CD14-positive monocyte (primary cell): ENCODE measurements at regions not wholly inside any gene's neighbourhood (a gene's known extent, or its start where the extent isn't known, plus 50 kb on each side); places are given as distances from the start of the nearest gene placed in this dataset.
"Not testable (repeated sequence)": the region's sequence is repeated elsewhere in the genome, so short reads cannot be mapped to it uniquely, and the experiment has no call there.

Experiments used
- DNase-seq, 3 donors: peaks; one replicate each; pipeline ENCODE4 v3.0.0-alpha.2; 2011 to 2022
- H2AFZ ChIP-seq: 2 replicates; pipeline ENCODE4 v1.6.0; 2012; ENCODE audit warnings: mild to moderate bottlenecking, low read depth, low read length, inconsistent platforms; ENCODE audit not compliant: insufficient read depth, poor library complexity, severe bottlenecking
- H3K27ac ChIP-seq, 2 donors: 1 replicate in 1 of 2; 2 replicates in 1 of 2; pipeline ENCODE4 v1.5.1; 2012 to 2013; ENCODE audit warnings: low read length in 2 of 2, control low read depth in 1 of 2, inconsistent platforms in 1 of 2, low read depth in 1 of 2, mild to moderate bottlenecking in 1 of 2
- H3K27me3 ChIP-seq, 2 donors: one replicate each; pipeline versions ENCODE4 v1.6.0 to v1.6.1; 2011 to 2013; ENCODE audit warnings: low read length in 2 of 2; ENCODE audit not compliant: control insufficient read depth in 2 of 2, insufficient read depth in 2 of 2
- H3K36me3 ChIP-seq, 2 donors: replicated peaks in 1 of 2; 1 replicate in 1 of 2; 2 replicates in 1 of 2; pipeline versions ENCODE4 v1.5.1 to v1.6.1; 2012 to 2013; ENCODE audit warnings: low read length in 2 of 2, control low read depth in 1 of 2, inconsistent platforms in 1 of 2, mild to moderate bottlenecking in 1 of 2; ENCODE audit not compliant: insufficient read depth in 2 of 2, control insufficient read depth in 1 of 2
- H3K4me1 ChIP-seq, 2 donors: 1 replicate in 1 of 2; 2 replicates in 1 of 2; pipeline versions ENCODE4 v1.5.1 to v1.6.1; 2012 to 2013; ENCODE audit warnings: low read length in 2 of 2, control low read depth in 1 of 2, inconsistent platforms in 1 of 2, mild to moderate bottlenecking in 1 of 2, moderate library complexity in 1 of 2; ENCODE audit not compliant: insufficient read depth in 2 of 2, control insufficient read depth in 1 of 2
- H3K4me2 ChIP-seq: replicated peaks from 2 replicates; pipeline ENCODE3; 2012; ENCODE audit warnings: low read length, moderate library complexity, mild to moderate bottlenecking; ENCODE audit not compliant: poor library complexity, severe bottlenecking; ENCODE audit errors: extremely low read depth
- H3K4me3 ChIP-seq, 3 experiments: fragments of 200-600 bp in 1 of 3; sonication (generic) in 1 of 3; replicated peaks in 1 of 3; 1 replicate in 2 of 3; 2 replicates in 1 of 3; pipeline ENCODE4 v1.5.1; 2011 to 2013; ENCODE audit warnings: low read length in 3 of 3, mild to moderate bottlenecking in 3 of 3, control low read depth in 2 of 3, low read depth in 2 of 3, inconsistent platforms in 1 of 3, moderate library complexity in 1 of 3
- H3K79me2 ChIP-seq: 2 replicates; pipeline ENCODE4 v1.6.0; 2012; ENCODE audit warnings: mild to moderate bottlenecking, control low read depth, inconsistent platforms, low read length, moderate library complexity; ENCODE audit not compliant: insufficient read depth
- H3K9ac ChIP-seq: 2 replicates; pipeline ENCODE4 v1.6.0; 2017; ENCODE audit warnings: low read length, mild to moderate bottlenecking; ENCODE audit not compliant: insufficient read depth, poor library complexity, severe bottlenecking
- H3K9me3 ChIP-seq, 2 donors: replicated peaks in 1 of 2; 1 replicate in 1 of 2; 2 replicates in 1 of 2; pipeline versions ENCODE4 v1.5.1 to v1.6.1; 2012 to 2013; ENCODE audit warnings: low read length in 2 of 2, control low read depth in 1 of 2; ENCODE audit not compliant: control insufficient read depth in 1 of 2, insufficient read depth in 1 of 2
- H4K20me1 ChIP-seq: 2 replicates; pipeline ENCODE4 v1.6.0; 2012; ENCODE audit warnings: mild to moderate bottlenecking, low read length, control low read depth, moderate library complexity; ENCODE audit not compliant: insufficient read depth
- H3K27ac Mint-ChIP-seq, 7 donors: one replicate each; pipeline ENCODE4 v1.8.0; 2020; ENCODE audit warnings: mild to moderate bottlenecking in 7 of 7, mixed read lengths in 7 of 7, moderate library complexity in 6 of 7, inconsistent platforms in 2 of 7
- H3K27me3 Mint-ChIP-seq, 3 donors: one replicate each; pipeline ENCODE4 v1.8.0; 2021 to 2022; ENCODE audit warnings: low read depth in 3 of 3, mild to moderate bottlenecking in 3 of 3, mixed read lengths in 3 of 3, moderate library complexity in 3 of 3, inconsistent platforms in 1 of 3
- H3K36me3 Mint-ChIP-seq, 2 donors: one replicate each; pipeline ENCODE4 v1.8.0; 2020; ENCODE audit warnings: mixed read lengths in 2 of 2, inconsistent platforms in 1 of 2, mild to moderate bottlenecking in 1 of 2
- H3K4me1 Mint-ChIP-seq: one replicate; pipeline ENCODE4 v1.8.0; 2020; ENCODE audit warnings: mild to moderate bottlenecking, mixed read lengths
- H3K4me3 Mint-ChIP-seq, 2 donors: one replicate each; pipeline ENCODE4 v1.8.0; 2020; ENCODE audit warnings: mild to moderate bottlenecking in 2 of 2, mixed read lengths in 2 of 2, moderate library complexity in 1 of 2
- H3K9me3 Mint-ChIP-seq, 7 donors: one replicate each; pipeline ENCODE4 v1.8.0; 2020 to 2022; ENCODE audit warnings: mixed read lengths in 7 of 7, mild to moderate bottlenecking in 6 of 7, moderate library complexity in 6 of 7, inconsistent platforms in 2 of 7
- CTCF ChIP-seq: fragments of 200-600 bp; IDR thresholded peaks from one replicate; pipeline ENCODE4 v1.8.0; 2022; ENCODE audit warnings: antibody characterized with exemption, mild to moderate bottlenecking
- WGBS: methylation state at CpG from one replicate; pipeline ENCODE4 v1.1.5; 2013; ENCODE audit warnings: missing lambda C conversion rate; ENCODE audit not compliant: insufficient coverage; 5-methylcytosine and 5-hydroxymethylcytosine counted together
- intact Hi-C, 2 donors: fragments of 100-400 bp; cut with micrococcal nuclease; formaldehyde crosslinking; loops; one replicate each; pipeline versions ENCODE4 v1.15.0 to v1.15.1; 2023

- H3K27me3 ChIP-seq, H2AFZ ChIP-seq, H3K4me2 ChIP-seq, H3K36me3 Mint-ChIP-seq, H3K4me1 Mint-ChIP-seq, H3K4me1 ChIP-seq, DNase-seq, H4K20me1 ChIP-seq, H3K9ac ChIP-seq, H3K79me2 ChIP-seq, H3K27ac Mint-ChIP-seq, H3K4me3 ChIP-seq, intact Hi-C loops, H3K4me3 Mint-ChIP-seq, H3K27me3 Mint-ChIP-seq, H3K36me3 ChIP-seq, H3K27ac ChIP-seq: not testable (repeated sequence)
- 86% methylated on average over 14 of the region's 22 CpGs for WGBS
- H3K9me3 Mint-ChIP-seq, result peaks cover 14 to 65% (median 31%) of the 10 kb centered on the region in 7 donors
- peaks cover 21 to 76% of the 10 kb centered on the region in 2 donors for H3K9me3 ChIP-seq
Observed at GRCh38 chr18:15004270-15004973, 256.4 kb downstream of the ANKRD30B start.

GRCh38 chr18:15005313-15006130 lies 257.6 kb downstream of the ANKRD30B start:
- H3K4me1 ChIP-seq, result no peaks in the 10 kb centered on the region
- H3K9me3 ChIP-seq, result peaks cover 21 to 67% of the 10 kb centered on the region in 2 donors
- H3K36me3 Mint-ChIP-seq, result no peaks in the 10 kb centered on the region
- no peak overlapping the region for H3K9ac ChIP-seq
- intact Hi-C loops, result no loop called here
- H3K27ac Mint-ChIP-seq, result no peak overlapping the region
- no peak overlapping the region for H2AFZ ChIP-seq
- 90% methylated on average over 17 of the region's 28 CpGs for WGBS
- H3K27me3 ChIP-seq, result no peaks in the 10 kb centered on the region
- no peaks in the 10 kb centered on the region for H3K36me3 ChIP-seq
- no peak overlapping the region for H3K27ac ChIP-seq
- H3K27me3 Mint-ChIP-seq, result no peaks in the 10 kb centered on the region
- H3K79me2 ChIP-seq, result no peaks in the 10 kb centered on the region
- H3K4me2 ChIP-seq, result no peak overlapping the region
- no peaks in the 10 kb centered on the region for H3K4me1 Mint-ChIP-seq
- H3K4me3 Mint-ChIP-seq, result no peak overlapping the region
- H3K4me3 ChIP-seq, result no peak overlapping the region
- H3K9me3 Mint-ChIP-seq, result peaks cover 14 to 59% (median 29%) of the 10 kb centered on the region in 7 donors
- no peak for DNase-seq
- H4K20me1 ChIP-seq, result no peaks in the 10 kb centered on the region
- TF ChIP-seq CTCF, result no peak

GRCh38 chr18:15006616-15007015 lies 258.6 kb downstream of the ANKRD30B start:
- H3K79me2 ChIP-seq, H3K27ac ChIP-seq, H3K4me3 ChIP-seq, H3K36me3 ChIP-seq, H3K4me1 ChIP-seq, DNase-seq, intact Hi-C loops, H3K9ac ChIP-seq, H3K27me3 ChIP-seq, H3K4me2 ChIP-seq, H3K27ac Mint-ChIP-seq, H3K4me3 Mint-ChIP-seq, H2AFZ ChIP-seq, H4K20me1 ChIP-seq, H3K36me3 Mint-ChIP-seq, H3K4me1 Mint-ChIP-seq, H3K27me3 Mint-ChIP-seq: not testable (repeated sequence)
- peaks cover 21 to 56% of the 10 kb centered on the region in 2 donors for H3K9me3 ChIP-seq
- peaks cover 15 to 54% (median 21%) of the 10 kb centered on the region in 7 donors for H3K9me3 Mint-ChIP-seq
- no CpG with 5 or more reads among the region's 3 CpGs for WGBS

GRCh38 chr18:15026041-15026440 lies 278.1 kb downstream of the ANKRD30B start:
- DNase-seq, intact Hi-C loops, H3K27me3 Mint-ChIP-seq: not testable (repeated sequence)

More at GRCh38 chr18:15026041-15026440, 278.1 kb downstream of the ANKRD30B start:
- H2AFZ ChIP-seq, H3K9me3 Mint-ChIP-seq, H3K4me2 ChIP-seq, H3K4me3 Mint-ChIP-seq, H3K36me3 Mint-ChIP-seq, H3K9me3 ChIP-seq, H3K9ac ChIP-seq, H3K27ac Mint-ChIP-seq, H3K4me1 ChIP-seq, H3K4me1 Mint-ChIP-seq, H4K20me1 ChIP-seq, H3K27ac ChIP-seq, H3K27me3 ChIP-seq, H3K79me2 ChIP-seq, H3K4me3 ChIP-seq, H3K36me3 ChIP-seq: not testable (repeated sequence)
